Urinary bladder (tissue), 3 donors: ENCODE measurements at regions not wholly inside any gene's neighbourhood (a gene's known extent, or its start where the extent isn't known, plus 50 kb on each side); places are given as distances from the start of the nearest gene placed in this dataset.
A peak's percentile ranks its signal among the peaks of the same experiment; 100 is the strongest.

Experiments
- DNase-seq: peaks from one replicate; pipeline ENCODE4 v3.0.0-alpha.2; 2015; ENCODE audit errors: extremely low spot score
- H3K27ac ChIP-seq: one replicate; pipeline ENCODE4 v1.5.1; 2013; ENCODE audit warnings: low read depth, mild to moderate bottlenecking, moderate library complexity
- H3K36me3 ChIP-seq: one replicate; pipeline ENCODE4 v1.6.1; 2013; ENCODE audit warnings: mild to moderate bottlenecking, moderate library complexity; ENCODE audit not compliant: insufficient read depth
- H3K4me1 ChIP-seq: one replicate; pipeline ENCODE4 v1.6.1; 2013; ENCODE audit warnings: mild to moderate bottlenecking, moderate library complexity; ENCODE audit not compliant: insufficient read depth
- H3K4me3 ChIP-seq: one replicate; pipeline ENCODE4 v1.5.1; 2013; ENCODE audit warnings: low read depth, low read length
- WGBS: extraction: QIAGEN DNeasy Blood & Tissue Kit; methylation state at CpG from one replicate; pipeline ENCODE4 v1.1.7; 2013; 5-methylcytosine and 5-hydroxymethylcytosine counted together
- donor health status: healthy with polysubstance abuse.
- donor health status: healthy.

- no peak overlapping the region for H3K4me3 ChIP-seq
- H3K27ac ChIP-seq = no peak overlapping the region
- no peaks in the 10 kb centered on the region for H3K4me1 ChIP-seq
- 83% methylated on average over 7 of the region's 7 CpGs for WGBS
- H3K36me3 ChIP-seq = no peaks in the 10 kb centered on the region
- no peak for DNase-seq
These were observed 526.0 kb downstream of the MID1IP1 start for GRCh38 chrX:39327255-39327654.

- Histone ChIP-seq H3K27ac (no peak overlapping the region), H3K36me3 (no peaks in the 10 kb centered on the region), H3K4me1 (no peaks in the 10 kb centered on the region), H3K4me3 (no peak overlapping the region)
- WGBS = 85% methylated on average over 1 of the region's 1 CpG
- no peak for DNase-seq
These were observed 526.4 kb downstream of the MID1IP1 start for GRCh38 chrX:39327705-39328104.

GRCh38 chrX:39328661-39329060 lies 527.4 kb downstream of the MID1IP1 start:
- Histone ChIP-seq H3K4me3 (no peak overlapping the region), H3K27ac (no peak overlapping the region), H3K36me3 (no peaks in the 10 kb centered on the region), H3K4me1 (no peaks in the 10 kb centered on the region)
- no peak for DNase-seq
- 96% methylated on average over 4 of the region's 4 CpGs for WGBS

- 72% methylated on average over 4 of the region's 4 CpGs for WGBS
- no peak overlapping the region for H3K27ac ChIP-seq
- no peaks in the 10 kb centered on the region for H3K36me3 ChIP-seq
- no peak overlapping the region for H3K4me3 ChIP-seq
- DNase-seq = no peak
- H3K4me1 ChIP-seq = no peaks in the 10 kb centered on the region
These were observed 529.9 kb downstream of the MID1IP1 start for GRCh38 chrX:39331082-39331704.

- Histone ChIP-seq H3K36me3 (no peaks in the 10 kb centered on the region), H3K27ac (no peak overlapping the region), H3K4me1 (no peaks in the 10 kb centered on the region), H3K4me3 (no peak overlapping the region)
- no peak for DNase-seq
- 74% methylated on average over 2 of the region's 2 CpGs for WGBS
These were observed 532.2 kb downstream of the MID1IP1 start for GRCh38 chrX:39333451-39333850.

GRCh38 chrX:39335513-39336235 lies 534.4 kb downstream of the MID1IP1 start:
- no peak for DNase-seq
- H3K4me3 ChIP-seq = no peak overlapping the region
- 76% methylated on average over 6 of the region's 6 CpGs for WGBS
- no peaks in the 10 kb centered on the region for H3K36me3 ChIP-seq
- H3K27ac ChIP-seq = peak overlapping the region; percentile 18
- H3K4me1 ChIP-seq = no peaks in the 10 kb centered on the region

GRCh38 chrX:39336671-39337311 lies 535.5 kb downstream of the MID1IP1 start:
- DNase-seq = peak; percentile 56
- H3K4me1 ChIP-seq = no peaks in the 10 kb centered on the region
- no peak overlapping the region for H3K4me3 ChIP-seq
- 4% methylated on average over 5 of the region's 5 CpGs for WGBS
- H3K36me3 ChIP-seq = no peaks in the 10 kb centered on the region
- H3K27ac ChIP-seq = peak overlapping the region; percentile 38

GRCh38 chrX:39337451-39337850 lies 536.2 kb downstream of the MID1IP1 start:
- Histone ChIP-seq H3K27ac (no peak overlapping the region), H3K4me1 (no peaks in the 10 kb centered on the region), H3K36me3 (no peaks in the 10 kb centered on the region), H3K4me3 (no peak overlapping the region)
- WGBS = 45% methylated on average over 5 of the region's 5 CpGs
- DNase-seq = no peak

GRCh38 chrX:39338583-39338982 lies 537.3 kb downstream of the MID1IP1 start:
- no peak overlapping the region for H3K27ac ChIP-seq
- no peaks in the 10 kb centered on the region for H3K4me1 ChIP-seq
- no peak overlapping the region for H3K4me3 ChIP-seq
- WGBS = 99% methylated on average over 2 of the region's 2 CpGs
- no peaks in the 10 kb centered on the region for H3K36me3 ChIP-seq
- no peak for DNase-seq

- 91% methylated on average over 5 of the region's 5 CpGs for WGBS
- Histone ChIP-seq H3K4me3 (no peak overlapping the region), H3K4me1 (no peaks in the 10 kb centered on the region), H3K36me3 (no peaks in the 10 kb centered on the region), H3K27ac (no peak overlapping the region)
- no peak for DNase-seq
These were observed 555.0 kb downstream of the MID1IP1 start for GRCh38 chrX:39356119-39356807.

GRCh38 chrX:39360101-39360500 lies 558.8 kb downstream of the MID1IP1 start:
- Histone ChIP-seq H3K4me1 (no peaks in the 10 kb centered on the region), H3K27ac (no peak overlapping the region), H3K36me3 (no peaks in the 10 kb centered on the region), H3K4me3 (no peak overlapping the region)
- DNase-seq = no peak
- WGBS = 63% methylated on average over 1 of the region's 1 CpG

- Histone ChIP-seq H3K36me3 (no peaks in the 10 kb centered on the region), H3K4me3 (no peak overlapping the region), H3K4me1 (no peaks in the 10 kb centered on the region), H3K27ac (no peak overlapping the region)
- no peak for DNase-seq
These were observed 560.5 kb downstream of the MID1IP1 start for GRCh38 chrX:39361736-39362135.

- no peak for DNase-seq
- no peak overlapping the region for H3K27ac ChIP-seq
- no peak overlapping the region for H3K4me3 ChIP-seq
- no peaks in the 10 kb centered on the region for H3K36me3 ChIP-seq
- WGBS = 81% methylated on average over 5 of the region's 5 CpGs
- H3K4me1 ChIP-seq = no peaks in the 10 kb centered on the region
These were observed 566.2 kb downstream of the MID1IP1 start for GRCh38 chrX:39367416-39367815.

GRCh38 chrX:39372115-39372514 lies 570.9 kb downstream of the MID1IP1 start:
- no peak overlapping the region for H3K27ac ChIP-seq
- no peaks in the 10 kb centered on the region for H3K36me3 ChIP-seq
- WGBS = 65% methylated on average over 3 of the region's 3 CpGs
- no peaks in the 10 kb centered on the region for H3K4me1 ChIP-seq
- no peak overlapping the region for H3K4me3 ChIP-seq
- no peak for DNase-seq
